Esophagus muscularis mucosa (tissue), 4 donors: ENCODE measurements at regions not wholly inside any gene's neighbourhood (a gene's known extent, or its start where the extent isn't known, plus 50 kb on each side); places are given as distances from the start of the nearest gene placed in this dataset.

Experiments
- CTCF ChIP-seq, 3 experiments: fragments of 200-600 bp in 2 of 3; fragments of 450-650 bp in 1 of 3; sonication (generic) in 2 of 3; IDR thresholded peaks; one replicate each; pipeline ENCODE4 v1.5.1; 2017 to 2019; ENCODE audit warnings: antibody characterized with exemption in 3 of 3, mild to moderate bottlenecking in 2 of 3, moderate library complexity in 1 of 3
- EP300 ChIP-seq: sonication (generic); formaldehyde crosslinking; IDR thresholded peaks from one replicate; pipeline ENCODE4 v1.6.1; 2017; ENCODE audit warnings: antibody characterized with exemption
- POLR2A ChIP-seq: fragments of 450-650 bp; IDR thresholded peaks from one replicate; pipeline ENCODE4 v1.6.1; 2017; ENCODE audit warnings: antibody characterized with exemption, moderate library complexity, mild to moderate bottlenecking, low read depth
- POLR2AphosphoS5 ChIP-seq, 2 donors: sonication (generic); formaldehyde crosslinking; IDR thresholded peaks; one replicate each; pipeline ENCODE4 v1.6.1; 2017; ENCODE audit warnings: antibody characterized with exemption in 2 of 2

GRCh38 chr12:66774929-66775328, 96.1 kb upstream of the GRIP1 start:
- no peak for TF ChIP-seq CTCF (IDR thresholded peaks at IDR 0.05)
- no peak for TF ChIP-seq POLR2A
- no peak for TF ChIP-seq EP300
- no peak for TF ChIP-seq POLR2AphosphoS5 (IDR thresholded peaks at IDR 0.05)
